GM21390 (cell line): ENCODE measurements at regions not wholly inside any gene's neighbourhood (a gene's known extent, or its start where the extent isn't known, plus 50 kb on each side); places are given as distances from the start of the nearest gene placed in this dataset.
"Not testable (repeated sequence)": the region's sequence is repeated elsewhere in the genome, so short reads cannot be mapped to it uniquely, and the experiment has no call there.

Source experiments
- ATAC-seq: cut with Tn5 transposase; IDR thresholded peaks from one replicate; pipeline ENCODE4 v1.9.1; 2021; ENCODE audit not compliant: unreplicated experiment

- ATAC-seq, result no peak
Measured at GRCh38 chr18:42306594-42306980, 351.6 kb downstream of the PIK3C3 start.

DNA sequence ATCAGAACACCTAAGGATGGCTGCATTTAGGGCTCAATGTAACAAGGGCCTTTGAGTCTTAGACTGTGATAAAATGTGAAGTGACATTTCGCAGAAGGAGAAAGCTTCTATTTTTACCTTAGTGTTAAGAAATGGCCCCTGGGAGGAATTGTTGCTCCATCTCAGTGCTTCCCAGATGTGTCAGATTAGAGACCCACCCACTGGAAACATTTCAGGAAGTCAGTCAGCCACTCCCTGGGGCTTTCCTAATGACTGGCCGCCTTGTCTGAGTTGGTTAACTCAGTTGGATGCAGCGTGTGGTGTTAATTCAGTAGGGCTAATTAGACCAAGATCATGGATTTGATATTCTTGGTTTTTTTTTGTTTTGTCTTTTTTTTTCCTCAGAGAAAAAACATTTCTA, 355.9 kb downstream of the PIK3C3 start:
- ATAC-seq, result no peak

DNA sequence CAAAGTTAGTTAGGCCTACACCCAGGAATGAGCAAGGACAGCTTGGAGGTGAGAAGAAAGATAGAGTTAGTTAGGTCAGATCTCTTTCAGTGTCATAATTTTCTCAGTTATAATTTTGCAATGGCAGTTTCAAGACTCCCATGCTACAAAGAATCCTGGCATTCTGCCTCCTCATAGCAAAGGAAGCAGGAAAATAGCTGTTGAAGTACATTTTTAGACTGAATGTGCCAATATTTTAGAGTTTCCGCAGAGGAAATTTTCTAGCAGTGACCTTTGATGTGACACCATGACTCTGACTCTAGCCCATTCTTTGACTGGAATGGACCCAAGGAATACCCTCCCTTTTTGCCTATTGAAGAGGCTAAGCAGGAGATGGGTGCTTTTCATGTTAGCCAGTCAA, 371.7 kb downstream of the PIK3C3 start:
- ATAC-seq, result no peak

DNA sequence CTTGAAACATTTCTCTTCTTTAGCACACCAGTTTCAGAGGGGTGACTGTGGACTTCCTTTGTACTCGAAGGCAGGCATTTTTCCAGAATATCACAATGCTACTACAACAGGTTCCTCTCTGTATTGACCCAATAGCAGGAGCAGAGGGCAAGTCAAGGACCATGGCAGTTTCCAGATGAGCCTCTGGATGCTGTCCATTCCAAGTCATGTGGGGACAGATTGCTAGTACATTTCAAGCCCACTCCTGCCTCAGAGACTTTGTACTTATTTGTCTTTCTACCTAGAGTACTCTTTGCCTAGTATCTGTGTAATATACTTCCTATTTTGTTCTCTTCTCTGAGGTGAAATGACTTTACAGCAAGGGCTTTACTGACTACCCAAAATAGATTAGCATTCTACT, 373.9 kb downstream of the PIK3C3 start:
- ATAC-seq, result no peak

GRCh38 chr18:42330296-42330695, 375.3 kb downstream of the PIK3C3 start:
- no peak for ATAC-seq

GRCh38 chr18:42333558-42333957, 378.5 kb downstream of the PIK3C3 start:
- ATAC-seq, result no peak

- no peak for ATAC-seq
Measured at GRCh38 chr18:42334931-42335330, 379.9 kb downstream of the PIK3C3 start.

- no peak for ATAC-seq
Measured at GRCh38 chr18:42336139-42336538, 381.1 kb downstream of the PIK3C3 start.

- not testable (repeated sequence) for ATAC-seq
Measured at GRCh38 chr18:42337337-42337736, 382.3 kb downstream of the PIK3C3 start.

GRCh38 chr18:42338683-42339082, 383.6 kb downstream of the PIK3C3 start:
- ATAC-seq, result no peak

GRCh38 chr18:42339372-42339771, 384.3 kb downstream of the PIK3C3 start:
- no peak for ATAC-seq

- no peak for ATAC-seq
Measured at GRCh38 chr18:42340423-42341009, 385.5 kb downstream of the PIK3C3 start.

- no peak for ATAC-seq
Measured at GRCh38 chr18:42341423-42341822, 386.4 kb downstream of the PIK3C3 start.

- no peak for ATAC-seq
Measured at GRCh38 chr18:42348722-42349121, 393.7 kb downstream of the PIK3C3 start.

GRCh38 chr18:42351455-42351854, 396.4 kb downstream of the PIK3C3 start:
- ATAC-seq, result no peak

DNA sequence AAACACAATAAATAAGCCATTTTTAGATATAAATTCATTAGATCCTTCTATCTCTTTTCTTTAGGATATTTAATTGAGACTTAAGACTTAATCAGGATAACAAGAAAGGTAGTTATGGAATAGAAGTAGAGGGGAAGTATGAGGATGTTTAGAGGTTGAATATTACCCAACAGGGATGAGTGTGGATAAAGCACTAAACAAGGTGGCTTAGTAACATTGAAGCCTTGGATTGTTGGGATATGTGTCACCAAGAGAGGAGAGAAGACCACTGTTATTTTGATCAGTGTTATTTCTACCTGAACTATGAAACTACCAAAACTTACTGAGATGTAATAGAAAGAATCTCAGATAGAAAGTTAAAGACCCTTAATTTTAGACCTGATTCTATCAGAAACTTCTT, 405.7 kb downstream of the PIK3C3 start:
- ATAC-seq, result no peak

DNA sequence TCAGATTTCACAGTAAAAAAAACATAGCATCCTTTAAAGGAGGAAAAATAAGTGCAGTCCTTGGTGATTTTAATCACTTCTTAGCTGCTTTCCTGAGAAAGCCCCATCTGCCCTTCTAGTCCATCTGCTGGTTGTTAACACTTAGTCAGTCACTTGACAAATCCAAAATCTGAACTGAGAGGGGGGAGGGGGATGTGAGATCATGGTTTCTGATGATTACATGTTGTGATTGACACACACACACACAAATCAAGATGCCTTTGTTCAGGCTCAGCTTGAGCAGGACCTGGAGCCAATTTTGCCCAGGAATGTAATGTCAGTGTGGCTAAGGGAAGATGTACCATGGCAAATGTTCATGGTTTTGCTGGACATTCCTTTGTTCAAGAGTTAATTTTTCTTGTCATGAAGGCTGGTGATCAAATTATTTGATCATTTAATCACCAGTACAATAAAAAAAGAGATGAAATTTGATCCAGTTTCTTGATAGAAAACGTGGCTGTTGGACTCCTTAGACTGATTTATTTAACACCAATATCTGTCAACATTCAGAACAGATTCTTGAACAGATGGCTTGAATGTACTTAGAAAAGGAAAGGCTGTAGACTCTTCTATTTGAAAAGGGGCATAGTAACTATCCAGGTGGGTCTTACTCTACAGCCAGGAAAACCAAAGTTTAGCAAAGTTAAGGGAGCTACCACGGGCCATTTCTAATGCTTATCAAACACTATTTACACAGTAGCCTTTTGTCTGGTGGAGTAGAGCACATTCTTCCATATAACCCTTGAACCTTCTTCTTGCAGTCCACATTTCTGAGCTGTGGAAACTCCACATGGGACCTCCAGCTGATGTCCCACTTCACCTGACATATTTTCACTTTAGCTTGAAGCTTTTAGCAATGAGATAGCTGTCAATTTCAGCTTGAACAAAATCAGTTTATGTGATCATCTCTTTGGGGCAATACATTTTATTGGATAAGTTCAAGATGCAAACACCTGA, 408.7 kb downstream of the PIK3C3 start:
- ATAC-seq, result no peak

GRCh38 chr18:42364766-42365165, 409.7 kb downstream of the PIK3C3 start:
- ATAC-seq, result no peak

GRCh38 chr18:42365591-42365990, 410.6 kb downstream of the PIK3C3 start:
- no peak for ATAC-seq

DNA sequence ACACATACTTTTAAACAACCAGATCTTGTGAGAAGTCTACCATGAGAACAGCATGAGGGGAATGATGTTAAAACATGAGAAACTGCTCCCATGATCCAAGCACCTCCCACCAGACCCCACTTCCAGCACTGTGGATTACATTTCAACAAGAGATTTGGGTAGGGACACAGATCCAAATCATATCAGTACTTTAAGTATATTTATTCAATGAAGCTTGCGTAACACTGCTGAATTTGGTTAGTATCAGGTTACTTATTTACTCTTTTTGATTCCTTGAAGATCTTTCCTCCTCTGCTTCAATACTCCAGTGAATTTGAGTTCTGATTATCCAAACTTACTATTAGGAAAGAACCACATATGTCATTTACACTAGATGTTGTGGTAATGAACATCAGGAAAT, 418.6 kb downstream of the PIK3C3 start:
- ATAC-seq, result no peak

GRCh38 chr18:42374961-42375360, 419.9 kb downstream of the PIK3C3 start:
- no peak for ATAC-seq

GRCh38 chr18:42378854-42379253, 423.8 kb downstream of the PIK3C3 start:
- ATAC-seq, result not testable (repeated sequence)
